ENCODE measurements at regions not wholly inside any gene's neighbourhood (a gene's known extent, or its start where the extent isn't known, plus 50 kb on each side); places are given as distances from the start of the nearest gene placed in this dataset.

GRCh38 chr14:54189748-54190354 is 207.0 kb upstream of the CDKN3 start:
- TF ChIP-seq CTCF (IDR thresholded peaks at IDR 0.05; ENCODE audit: poor library complexity) (no peak), EZH2 (IDR thresholded peaks at IDR 0.05; ENCODE audit: borderline replicate concordance) (no peak)

Data from hepatocyte (in vitro differentiated cells).